Effector memory CD8-positive, alpha-beta T cell (primary cell): ENCODE measurements at regions not wholly inside any gene's neighbourhood (a gene's known extent, or its start where the extent isn't known, plus 50 kb on each side); places are given as distances from the start of the nearest gene placed in this dataset.
"Not testable (repeated sequence)": the region's sequence is repeated elsewhere in the genome, so short reads cannot be mapped to it uniquely, and the experiment has no call there.

Experiments used
- ATAC-seq: fragments of 150-1000 bp; cut with Tn5 transposase; replicated peaks from 2 replicates; pipeline ENCODE4 v1.10.0; 2021; ENCODE audit warnings: mild to moderate bottlenecking, moderate library complexity
- DNase-seq, 3 experiments: peaks; one replicate each; pipeline ENCODE4 v3.0.0; 2021
- H3K27ac Mint-ChIP-seq, 2 donors: one replicate each; pipeline ENCODE4 v1.8.0; 2022; ENCODE audit warnings: mild to moderate bottlenecking in 2 of 2, mixed read lengths in 2 of 2, moderate library complexity in 2 of 2
- H3K27me3 Mint-ChIP-seq, 2 donors: one replicate each; pipeline ENCODE4 v1.8.0; 2022; ENCODE audit warnings: mixed read lengths in 2 of 2
- H3K36me3 Mint-ChIP-seq: one replicate; pipeline ENCODE4 v1.8.0; 2022; ENCODE audit warnings: mild to moderate bottlenecking, moderate library complexity, mixed read lengths; ENCODE audit not compliant: insufficient read depth
- H3K4me1 Mint-ChIP-seq, 2 donors: one replicate each; pipeline ENCODE4 v1.8.0; 2022; ENCODE audit warnings: low read depth in 2 of 2, mixed read lengths in 2 of 2
- H3K4me3 Mint-ChIP-seq, 2 donors: one replicate each; pipeline ENCODE4 v1.8.0; 2022; ENCODE audit warnings: mild to moderate bottlenecking in 2 of 2, mixed read lengths in 2 of 2, moderate library complexity in 2 of 2
- H3K9me3 Mint-ChIP-seq, 2 donors: one replicate each; pipeline ENCODE4 v1.8.0; 2022; ENCODE audit warnings: mixed read lengths in 2 of 2

DNA sequence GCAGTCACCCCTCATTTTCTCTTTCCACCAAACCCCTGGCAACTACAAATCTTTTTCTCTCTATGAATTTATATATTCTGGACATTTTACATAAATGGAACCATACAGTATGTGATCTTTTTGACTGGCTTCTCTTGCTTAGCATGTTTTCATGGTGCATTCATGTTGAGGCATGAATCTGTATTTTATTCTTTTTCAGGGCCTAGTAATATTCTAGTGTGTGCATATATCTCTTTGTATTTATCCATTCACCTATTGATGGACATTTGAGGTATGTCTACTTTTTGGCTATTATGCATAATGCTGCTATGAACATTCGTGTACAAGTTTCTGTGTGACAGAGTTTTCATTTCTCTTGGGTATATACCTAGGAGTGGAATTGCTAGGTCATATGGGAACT is 78.2 kb downstream of the HACD1 start:
- Mint-ChIP-seq H3K4me3 (no peak overlapping the region), H3K9me3 (peaks cover 0 to 10% of the 10 kb centered on the region in 2 donors), H3K27ac (no peak overlapping the region), H3K4me1 (no peaks in the 10 kb centered on the region), H3K27me3 (no peaks in the 10 kb centered on the region), H3K36me3 (no peaks in the 10 kb centered on the region)
- ATAC-seq (no peak), DNase-seq (no peak)

DNA sequence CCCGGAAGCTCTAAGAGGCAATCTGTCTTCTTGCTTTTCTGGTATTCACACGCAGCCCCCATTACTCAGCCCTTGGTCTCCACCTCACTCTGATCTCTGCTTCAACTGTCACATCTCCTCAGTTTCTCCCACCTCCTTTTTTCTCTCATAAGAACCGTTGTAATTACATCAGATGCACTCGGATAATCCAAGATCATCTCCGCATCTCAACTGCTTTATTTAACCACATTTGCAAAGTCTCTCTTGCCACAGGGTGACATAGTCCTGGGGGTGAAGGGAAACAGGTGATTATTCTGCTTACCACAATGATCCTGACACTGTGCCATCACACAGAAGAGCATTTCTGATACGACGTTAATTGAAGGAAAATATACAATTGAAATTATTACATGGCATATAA is 79.9 kb downstream of the HACD1 start:
- Mint-ChIP-seq H3K27ac (peak overlapping the region in 1 of 2 donors; percentile 2), H3K36me3 (no peaks in the 10 kb centered on the region), H3K4me3 (no peak overlapping the region), H3K9me3 (peaks cover 0 to 10% of the 10 kb centered on the region in 2 donors), H3K4me1 (no peaks in the 10 kb centered on the region), H3K27me3 (no peaks in the 10 kb centered on the region)
- DNase-seq, result no peak
- no peak for ATAC-seq

DNA sequence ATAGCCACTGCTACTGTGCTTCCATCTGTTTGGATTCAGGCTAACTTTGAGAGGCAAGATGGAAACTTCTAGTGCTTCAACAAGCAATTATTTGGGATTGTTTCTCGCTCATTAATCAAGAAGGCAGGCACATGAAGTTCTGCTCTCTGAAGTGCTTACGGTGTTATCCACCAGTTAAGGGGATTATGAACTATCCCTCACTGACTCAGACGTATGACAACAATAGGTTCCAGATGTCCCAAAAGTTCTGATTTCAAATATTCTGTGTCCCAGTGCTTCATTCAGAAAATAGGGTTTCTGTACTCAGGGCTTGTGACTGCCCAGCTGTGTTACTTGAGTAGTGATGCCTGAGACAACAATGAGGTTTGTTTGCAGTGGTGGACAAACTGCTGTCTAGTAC is 81.0 kb downstream of the HACD1 start:
- no peak for DNase-seq
- Mint-ChIP-seq H3K27me3 (no peaks in the 10 kb centered on the region), H3K4me3 (no peak overlapping the region), H3K9me3 (peaks cover 0 to 10% of the 10 kb centered on the region in 2 donors), H3K4me1 (no peaks in the 10 kb centered on the region), H3K36me3 (no peaks in the 10 kb centered on the region), H3K27ac (no peak overlapping the region)
- ATAC-seq, result no peak

DNA sequence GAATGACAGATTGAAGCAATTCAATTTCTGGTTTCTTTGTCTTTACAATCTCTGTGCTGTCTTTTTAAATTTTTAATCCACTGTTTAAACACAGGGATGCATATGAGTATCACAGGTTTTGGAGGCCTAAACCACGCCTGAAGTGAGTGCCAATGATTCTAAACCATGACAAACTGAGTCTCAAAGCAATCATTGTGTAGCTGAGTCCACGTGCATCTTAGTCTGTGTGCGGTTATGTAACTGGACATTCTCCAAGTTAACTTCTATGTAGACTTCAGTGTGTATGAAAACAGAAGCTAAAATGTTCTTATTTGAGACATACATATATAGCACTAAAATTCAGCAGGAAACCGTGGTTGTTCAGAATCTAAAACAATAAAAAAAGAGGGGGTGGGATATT is 79.3 kb upstream of the ST8SIA6 start:
- Mint-ChIP-seq H3K9me3 (no peaks in the 10 kb centered on the region), H3K27ac (peak overlapping the region in 1 of 2 donors; percentile 55), H3K27me3 (no peaks in the 10 kb centered on the region), H3K4me3 (no peak overlapping the region), H3K36me3 (no peaks in the 10 kb centered on the region), H3K4me1 (no peaks in the 10 kb centered on the region)
- ATAC-seq (no peak), DNase-seq (no peak)

DNA sequence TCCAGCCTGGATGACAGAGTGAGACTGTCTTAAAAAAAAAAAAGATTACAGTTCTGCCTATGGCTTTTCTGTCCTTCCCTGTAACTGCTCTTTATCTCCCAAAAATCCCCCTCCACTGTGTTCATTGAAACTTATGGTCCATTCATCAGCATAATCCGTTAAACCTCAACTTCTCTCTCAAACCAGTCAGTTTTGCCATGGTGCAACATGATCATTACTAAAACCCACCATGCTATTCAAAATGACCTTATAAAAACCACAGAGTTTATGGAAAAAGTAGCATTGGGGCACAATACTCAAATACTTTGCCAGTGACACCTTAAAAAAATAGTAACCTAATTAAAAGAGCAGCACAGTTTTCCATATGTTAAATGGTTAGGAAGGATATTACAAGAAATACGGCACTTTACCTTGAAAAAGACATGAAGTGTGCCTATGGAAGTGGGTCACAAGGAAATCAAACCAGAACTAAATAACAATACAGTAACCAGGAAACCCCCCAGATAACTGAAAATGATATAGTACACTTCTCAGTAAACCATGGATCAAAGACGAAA is 74.0 kb upstream of the ST8SIA6 start:
- no peak for ATAC-seq
- no peak for DNase-seq
- H3K36me3 Mint-ChIP-seq, result no peaks in the 10 kb centered on the region
- no peak overlapping the region for H3K4me3 Mint-ChIP-seq
- no peaks in the 10 kb centered on the region for H3K4me1 Mint-ChIP-seq
- peaks cover 0 to 7% of the 10 kb centered on the region in 2 donors for H3K27me3 Mint-ChIP-seq
- H3K9me3 Mint-ChIP-seq, result no peaks in the 10 kb centered on the region
- H3K27ac Mint-ChIP-seq, result no peak overlapping the region

DNA sequence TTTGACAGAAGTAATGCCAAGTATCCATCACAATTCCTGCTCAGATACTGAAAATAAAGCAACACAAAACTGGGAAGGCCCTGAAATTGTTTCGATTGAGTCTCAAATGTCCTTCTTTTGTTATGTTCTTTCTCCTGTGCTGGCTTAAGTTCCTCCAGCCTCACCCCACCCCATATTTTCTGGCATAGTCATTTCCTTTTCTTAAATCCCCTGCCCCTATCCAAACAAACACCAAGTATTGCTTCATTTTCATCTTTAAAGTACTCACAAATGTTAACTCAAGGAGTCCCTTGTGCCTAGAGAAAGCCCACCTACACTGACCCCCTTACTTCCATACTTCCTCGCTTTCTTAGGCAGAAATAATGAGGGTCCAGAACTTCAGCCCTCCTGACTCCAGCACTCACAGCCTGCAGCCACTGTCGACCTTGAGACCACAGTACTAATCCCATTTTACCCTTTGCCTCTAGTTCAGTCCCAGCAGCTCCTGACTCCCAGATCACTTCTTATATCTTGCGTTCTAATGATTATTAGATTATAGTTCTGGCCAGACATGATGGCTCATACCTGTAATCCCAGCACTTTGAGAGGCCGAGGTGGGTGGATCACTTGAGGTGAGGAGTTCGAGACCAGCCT is 73.2 kb upstream of the ST8SIA6 start:
- no peak overlapping the region for H3K4me3 Mint-ChIP-seq
- no peaks in the 10 kb centered on the region for H3K9me3 Mint-ChIP-seq
- H3K36me3 Mint-ChIP-seq, result no peaks in the 10 kb centered on the region
- H3K27ac Mint-ChIP-seq, result no peak overlapping the region
- peaks cover 0 to 7% of the 10 kb centered on the region in 2 donors for H3K27me3 Mint-ChIP-seq
- DNase-seq, result no peak
- no peak for ATAC-seq
- no peaks in the 10 kb centered on the region for H3K4me1 Mint-ChIP-seq

DNA sequence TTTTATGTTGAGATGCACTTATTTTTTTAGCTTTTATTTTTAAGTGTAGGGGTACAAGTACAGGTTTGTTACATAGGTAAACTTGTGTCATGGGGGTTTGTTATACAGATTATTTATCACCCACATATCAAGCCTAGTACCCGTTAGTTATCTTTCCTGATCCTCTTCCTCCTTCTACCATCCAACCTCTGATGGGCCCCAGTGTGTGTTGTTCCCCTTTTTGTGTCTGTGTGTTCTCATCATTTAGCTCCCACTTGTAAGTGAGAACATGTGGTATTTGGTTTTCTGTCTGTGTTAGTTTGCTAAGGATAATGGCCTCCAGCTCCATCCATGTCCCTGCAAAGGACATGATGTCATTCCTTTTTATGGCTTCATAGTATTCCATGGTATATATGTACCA is 72.2 kb upstream of the ST8SIA6 start:
- H3K27ac Mint-ChIP-seq, result not testable (repeated sequence)

DNA sequence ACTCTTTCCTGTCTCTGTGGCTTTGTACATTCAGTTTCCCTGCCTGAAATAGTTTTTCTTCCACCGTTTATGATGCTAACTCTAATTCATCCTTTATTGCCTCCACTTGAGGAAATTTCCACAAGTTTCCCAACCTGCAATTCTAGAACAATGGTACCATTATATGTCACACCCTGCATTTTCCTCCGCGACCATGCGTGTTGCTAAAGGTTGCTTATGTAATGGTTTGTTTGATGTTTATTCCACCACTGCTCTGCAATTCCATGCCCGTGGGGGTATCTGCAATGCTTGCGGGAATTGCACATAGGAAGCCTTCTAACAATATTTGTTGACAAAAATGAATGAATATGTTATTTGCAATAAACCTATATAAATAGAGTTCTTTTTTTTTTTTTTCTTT is 69.5 kb upstream of the ST8SIA6 start:
- Mint-ChIP-seq H3K4me3 (no peak overlapping the region), H3K27ac (no peak overlapping the region), H3K36me3 (no peaks in the 10 kb centered on the region), H3K4me1 (no peaks in the 10 kb centered on the region), H3K27me3 (peaks cover 0 to 7% of the 10 kb centered on the region in 2 donors), H3K9me3 (no peaks in the 10 kb centered on the region)
- DNase-seq (no peak), ATAC-seq (no peak)

More for the DNA sequence above, 72.2 kb upstream of the ST8SIA6 start:
- not testable (repeated sequence) for ATAC-seq, H3K4me1 Mint-ChIP-seq, DNase-seq, H3K9me3 Mint-ChIP-seq, H3K36me3 Mint-ChIP-seq, H3K27me3 Mint-ChIP-seq, H3K4me3 Mint-ChIP-seq

DNA sequence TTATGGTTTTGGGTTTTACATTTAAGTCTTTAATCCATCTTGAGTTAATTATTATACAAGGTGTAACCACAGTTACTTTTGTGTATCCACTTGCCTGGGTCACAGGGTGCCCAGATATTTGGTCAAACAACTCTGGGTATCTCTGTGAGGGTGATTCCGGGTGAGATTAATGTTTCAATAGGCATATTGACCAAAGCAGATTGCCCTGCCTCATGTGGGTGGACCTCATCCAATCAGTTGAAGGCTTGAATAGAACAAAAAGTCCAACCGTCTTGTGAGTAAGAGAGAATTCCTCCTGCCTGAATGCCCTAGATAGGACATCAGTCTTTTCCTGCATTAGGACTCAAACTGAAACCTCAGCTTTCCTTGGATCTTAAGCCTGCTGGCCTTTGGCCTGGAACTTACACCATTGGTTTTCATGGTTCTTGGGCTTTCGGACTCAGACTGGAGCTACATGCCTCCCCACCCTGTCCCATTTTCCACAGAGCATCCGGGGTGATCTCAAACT is 68.9 kb upstream of the ST8SIA6 start:
- Mint-ChIP-seq H3K4me1 (no peaks in the 10 kb centered on the region), H3K36me3 (no peaks in the 10 kb centered on the region), H3K9me3 (no peaks in the 10 kb centered on the region), H3K4me3 (no peak overlapping the region), H3K27me3 (peaks cover 0 to 7% of the 10 kb centered on the region in 2 donors), H3K27ac (no peak overlapping the region)
- DNase-seq, result no peak
- no peak for ATAC-seq

DNA sequence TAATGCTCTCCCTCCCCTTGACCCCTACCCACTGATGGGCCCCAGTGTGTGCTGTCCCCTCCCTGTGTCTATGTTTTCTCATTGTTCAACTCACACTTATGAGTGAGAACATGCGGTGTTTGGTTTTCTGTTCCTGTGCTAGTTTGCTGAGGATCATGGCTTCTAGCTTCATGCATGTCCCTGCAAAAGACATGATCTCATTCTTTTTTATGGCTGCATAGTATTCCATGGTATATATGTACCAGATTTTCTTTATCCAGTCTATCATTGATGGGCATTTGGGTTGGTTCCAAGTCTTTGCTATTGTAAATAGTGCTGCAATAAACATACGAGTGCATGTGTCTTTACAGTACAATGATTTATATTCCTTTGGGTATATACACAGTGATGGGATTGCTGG is 67.9 kb upstream of the ST8SIA6 start:
- not testable (repeated sequence) for H3K4me3 Mint-ChIP-seq, H3K36me3 Mint-ChIP-seq, H3K27ac Mint-ChIP-seq, H3K27me3 Mint-ChIP-seq, H3K9me3 Mint-ChIP-seq, H3K4me1 Mint-ChIP-seq, ATAC-seq, DNase-seq

DNA sequence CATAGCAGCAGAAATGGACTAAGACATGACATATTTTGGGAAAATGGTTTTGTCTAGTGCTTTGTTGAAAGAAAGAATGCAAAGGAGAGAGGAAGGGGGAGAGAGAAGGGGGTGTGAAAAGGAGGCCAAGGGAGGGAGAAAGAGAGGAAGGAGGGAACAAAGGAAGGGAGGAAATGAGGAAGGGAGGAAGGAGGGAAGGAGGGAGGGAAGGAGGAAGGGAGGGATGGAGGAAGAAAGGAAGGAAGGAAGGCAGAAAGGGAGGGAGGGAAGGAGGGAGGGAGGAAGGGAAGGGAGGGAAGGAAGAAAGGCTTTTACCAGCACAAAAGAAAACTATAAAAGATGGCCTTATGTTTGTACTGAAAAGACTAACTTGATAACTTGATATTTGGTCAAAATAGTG is 65.1 kb upstream of the ST8SIA6 start:
- Mint-ChIP-seq H3K4me3 (no peak overlapping the region), H3K9me3 (no peaks in the 10 kb centered on the region), H3K27me3 (no peaks in the 10 kb centered on the region), H3K36me3 (no peaks in the 10 kb centered on the region), H3K27ac (peak overlapping the region in 1 of 2 donors; percentile 29), H3K4me1 (no peaks in the 10 kb centered on the region)
- no peak for ATAC-seq
- DNase-seq, result no peak

DNA sequence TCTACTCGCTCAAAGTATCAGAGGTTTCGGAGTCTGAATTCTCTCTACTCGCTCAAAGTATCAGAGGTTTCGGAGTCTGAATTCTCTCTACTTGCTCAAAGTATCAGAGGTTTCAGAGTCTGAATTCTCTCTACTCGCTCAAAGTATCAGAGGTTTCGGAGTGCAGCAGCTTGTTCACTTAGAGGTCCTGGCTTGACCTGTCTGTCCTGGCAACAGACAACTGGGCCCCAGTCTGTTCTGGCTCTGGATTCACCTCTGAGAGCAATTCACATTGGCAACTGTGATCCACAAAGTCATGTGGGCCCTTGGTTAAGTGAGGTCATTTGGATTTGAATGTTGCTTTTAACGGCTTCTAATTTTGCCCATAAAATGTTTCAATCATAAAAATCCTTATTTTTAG is 63.9 kb upstream of the ST8SIA6 start:
- Mint-ChIP-seq H3K9me3 (no peaks in the 10 kb centered on the region), H3K27ac (no peak overlapping the region), H3K36me3 (no peaks in the 10 kb centered on the region), H3K4me3 (no peak overlapping the region), H3K27me3 (no peaks in the 10 kb centered on the region), H3K4me1 (peaks cover 0 to 3% of the 10 kb centered on the region in 2 donors)
- ATAC-seq (no peak), DNase-seq (no peak)

DNA sequence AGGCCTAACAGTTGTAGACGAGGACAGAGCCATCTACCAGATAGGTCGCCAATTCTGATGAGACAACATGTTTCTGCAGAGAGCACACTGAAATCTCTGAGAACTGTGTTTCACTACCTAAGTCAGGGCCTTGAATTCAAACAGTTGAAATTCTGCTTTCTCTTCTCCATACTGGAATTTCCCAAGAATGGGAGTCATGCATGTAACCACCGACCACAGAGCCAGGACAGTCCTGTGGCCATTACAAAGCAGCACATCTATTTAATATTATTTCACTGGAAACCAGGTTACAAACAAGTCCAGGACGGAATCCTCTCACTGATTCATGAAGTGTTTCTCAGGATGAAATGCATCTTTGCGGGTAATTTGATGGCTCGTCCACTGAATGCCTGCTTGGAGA is 62.0 kb upstream of the ST8SIA6 start:
- Mint-ChIP-seq H3K27me3 (no peaks in the 10 kb centered on the region), H3K4me3 (no peak overlapping the region), H3K36me3 (peaks cover 2% of the 10 kb centered on the region), H3K9me3 (no peaks in the 10 kb centered on the region), H3K27ac (no peak overlapping the region), H3K4me1 (peaks cover 5 to 23% of the 10 kb centered on the region in 2 donors)
- ATAC-seq (no peak), DNase-seq (no peak)

DNA sequence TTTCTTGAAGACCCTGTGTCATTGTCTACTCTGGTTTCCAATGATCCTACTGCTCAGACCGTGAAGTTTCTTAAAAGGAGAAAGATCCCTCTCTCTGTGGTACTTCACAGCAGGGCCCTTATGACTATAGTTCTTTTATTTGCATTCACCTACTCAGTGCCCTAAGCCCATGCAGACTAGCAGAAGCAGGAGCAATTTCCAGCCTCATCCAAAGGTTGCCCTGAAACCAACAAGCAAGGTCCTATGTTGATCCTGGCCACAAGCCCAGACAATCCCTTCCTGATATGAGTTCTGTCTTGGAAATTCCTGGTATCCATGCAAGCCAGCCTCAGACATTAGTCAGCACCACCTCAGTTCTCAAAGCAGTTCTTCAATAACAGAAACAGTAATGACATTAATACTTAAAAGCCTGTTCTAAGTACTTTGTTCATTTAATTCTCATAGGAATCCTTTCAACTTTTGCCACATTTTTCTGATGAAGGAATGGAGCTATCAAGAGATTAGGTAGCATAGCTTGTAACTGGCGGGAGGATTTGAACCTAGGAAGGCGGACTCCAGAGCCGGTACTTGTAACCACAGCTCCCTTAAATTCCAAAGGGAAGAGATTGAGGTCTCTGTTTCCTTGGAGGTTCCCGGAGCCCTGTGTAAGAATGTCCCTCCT is 58.1 kb upstream of the ST8SIA6 start:
- peaks cover 9% of the 10 kb centered on the region for H3K36me3 Mint-ChIP-seq
- peaks cover 20 to 54% of the 10 kb centered on the region in 2 donors for H3K4me1 Mint-ChIP-seq
- H3K27ac Mint-ChIP-seq, result peak overlapping the region; percentile 46 to 92
- H3K27me3 Mint-ChIP-seq, result no peaks in the 10 kb centered on the region
- peaks cover 3 to 9% of the 10 kb centered on the region in 2 donors for H3K9me3 Mint-ChIP-seq
- no peak for DNase-seq
- no peak for ATAC-seq
- H3K4me3 Mint-ChIP-seq, result peak overlapping the region in 1 of 2 donors; percentile 33
